Activated CD8-positive, alpha-beta memory T cell treated with anti-CD3 and anti-CD28 coated beads, Interleukin-2, amount 50 U/mL, for 1 hour (primary cell): ENCODE measurements at regions not wholly inside any gene's neighbourhood (a gene's known extent, or its start where the extent isn't known, plus 50 kb on each side); places are given as distances from the start of the nearest gene placed in this dataset.

Experiments
- DNase-seq: peaks from one replicate; pipeline ENCODE4 v3.0.0-alpha.2; 2020; ENCODE audit errors: extremely low read depth

GRCh38 chr2:64402876-64403275 lies 51.1 kb upstream of the LGALSL start:
- no peak for DNase-seq

- no peak for DNase-seq
Observed at GRCh38 chr2:64403426-64403825, 50.5 kb upstream of the LGALSL start.

- no peak for DNase-seq
Observed at GRCh38 chr2:64404002-64404731, 49.8 kb upstream of the LGALSL start.
